OCI-LY7 (cell line): ENCODE measurements at regions not wholly inside any gene's neighbourhood (a gene's known extent, or its start where the extent isn't known, plus 50 kb on each side); places are given as distances from the start of the nearest gene placed in this dataset.

ENCODE experiments used
- BruUV-seq: library from RNA; stranded (reverse); fragments of 400-500 nt; replicated peaks from 2 replicates; lab custom pipeline; 2021; lab: Mats Ljungman, UMichigan
- CTCF ChIA-PET: fragments of 300-600 bp; sonication (Branson Sonifier 250); formaldehyde crosslinking; loops from one replicate; lab custom pipeline; 2022; ENCODE audit warnings: antibody characterized with exemption; ENCODE audit not compliant: unreplicated experiment; lab: Charles Lee
- POLR2A ChIA-PET: fragments of 300-600 bp; sonication (Branson Sonifier 250); formaldehyde crosslinking; loops from one replicate; lab custom pipeline; 2022; ENCODE audit warnings: antibody characterized with exemption; lab: Charles Lee
- DNase-seq: peaks from one replicate; pipeline ENCODE4 v3.0.0-alpha.2; 2015; ENCODE audit warnings: low spot score
- H2AFZ ChIP-seq: fragments of 200-600 bp; sonication (generic), shearing (Covaris generic); 2 replicates; pipeline ENCODE4 v1.6.1; 2014; ENCODE audit warnings: mild to moderate bottlenecking, antibody characterized with exemption, low read length, moderate library complexity
- H3K27ac ChIP-seq: fragments of 200-600 bp; sonication (generic); 2 replicates; pipeline ENCODE4 v1.5.1; 2014; ENCODE audit warnings: mixed run types, low read depth, mild to moderate bottlenecking, moderate library complexity, low read length, inconsistent platforms; ENCODE audit not compliant: poor library complexity, severe bottlenecking
- H3K36me3 ChIP-seq: fragments of 200-600 bp; sonication (generic); 2 replicates; pipeline ENCODE4 v1.6.1; 2014; ENCODE audit warnings: mild to moderate bottlenecking, antibody characterized with exemption, low read length, moderate library complexity, mixed read lengths; ENCODE audit not compliant: insufficient read depth
- H3K4me1 ChIP-seq: fragments of 200-600 bp; sonication (generic); 2 replicates; pipeline ENCODE4 v1.5.1; 2014; ENCODE audit warnings: mild to moderate bottlenecking, low read length; ENCODE audit not compliant: insufficient read depth, poor library complexity, severe bottlenecking
- H3K4me2 ChIP-seq: fragments of 200-600 bp; sonication (generic); 2 replicates; pipeline ENCODE4 v1.6.1; 2014; ENCODE audit warnings: mild to moderate bottlenecking, low read length
- H3K4me3 ChIP-seq: fragments of 200-600 bp; sonication (generic); 2 replicates; pipeline ENCODE4 v1.5.1; 2014; ENCODE audit warnings: mild to moderate bottlenecking, low read depth, low read length; ENCODE audit not compliant: poor library complexity, severe bottlenecking
- H3K79me2 ChIP-seq: fragments of 200-600 bp; sonication (generic); 2 replicates; pipeline ENCODE4 v1.6.1; 2016; ENCODE audit warnings: low read depth, mild to moderate bottlenecking, low read length, moderate library complexity, mixed read lengths; ENCODE audit not compliant: insufficient read depth
- H3K9me2 ChIP-seq: fragments of 200-600 bp; sonication (generic); 2 replicates; pipeline ENCODE4 v1.6.1; 2016; ENCODE audit warnings: mild to moderate bottlenecking, low read length, mixed read lengths; ENCODE audit not compliant: insufficient read depth
- H3K9me3 ChIP-seq: fragments of 200-600 bp; sonication (generic); 2 replicates; pipeline ENCODE4 v1.6.1; 2014; ENCODE audit warnings: mild to moderate bottlenecking, mixed run types, low read length, mixed read lengths
- H4K20me1 ChIP-seq: fragments of 200-600 bp; sonication (generic); 2 replicates; pipeline ENCODE4 v1.6.1; 2014; ENCODE audit warnings: mild to moderate bottlenecking, antibody characterized with exemption, low read length, moderate library complexity, mixed read lengths; ENCODE audit not compliant: insufficient read depth
- CTCF ChIP-seq: fragments of 200-600 bp; sonication (generic); conservative IDR thresholded peaks from 2 replicates; pipeline ENCODE4 v1.5.1; 2014; ENCODE audit warnings: mild to moderate bottlenecking, antibody characterized with exemption, low read length, moderate library complexity, mixed read lengths
- EZH2phosphoT487 ChIP-seq: fragments of 200-600 bp; sonication (generic); IDR thresholded peaks from 2 replicates; pipeline ENCODE4 v1.6.1; 2018; ENCODE audit warnings: low read depth, borderline replicate concordance, mild to moderate bottlenecking, mixed run types, antibody characterized with exemption, low read length, moderate library complexity, mixed read lengths
- intact Hi-C: fragments of 100-400 bp; cut with micrococcal nuclease; formaldehyde crosslinking; loops from one replicate; pipeline ENCODE4 v1.10.0; 2022; ENCODE audit not compliant: unreplicated experiment

- Histone ChIP-seq H3K4me1 (peaks cover 58% of the 10 kb centered on the region), H3K9me2 (no peaks in the 10 kb centered on the region), H3K9me3 (no peaks in the 10 kb centered on the region), H3K79me2 (no peaks in the 10 kb centered on the region), H3K4me3 (no peak overlapping the region), H3K27ac (peak overlapping the region; percentile 92), H3K4me2 (0 out of 2 replicates have a peak overlapping the region, but pooled peaks have one; percentile 57), H4K20me1 (no peaks in the 10 kb centered on the region), H3K36me3 (no peaks in the 10 kb centered on the region), H2AFZ (no peak overlapping the region; the same call in 1 of the 2 replicates)
- POLR2A ChIA-PET: interaction anchor here (0.9 to 1.7 kb wide), 4 partner anchors 10 to 91 kb away, joined by 3 to 5 read pairs (median 3); no protein-coding TSS in a partner anchor
- intact Hi-C loops: loop anchor here (5.0 kb wide), 1 partner anchor 162 kb away; no protein-coding TSS in a partner anchor
- DNase-seq: no peak
- CTCF ChIA-PET: no interaction called here
- BruUV-seq: no TSS peak
- TF ChIP-seq EZH2phosphoT487: no peak
- no peak for TF ChIP-seq CTCF
These were observed 52.5 kb upstream of the SYN3 start for GRCh38 chr22:33110562-33111163.

GRCh38 chr22:33109514-33110430 lies 51.6 kb upstream of the SYN3 start:
- Histone ChIP-seq H3K27ac (no peak overlapping the region), H2AFZ (no peak overlapping the region), H3K36me3 (no peaks in the 10 kb centered on the region), H3K9me3 (no peaks in the 10 kb centered on the region), H3K4me3 (no peak overlapping the region), H3K4me1 (peaks cover 56% of the 10 kb centered on the region), H3K9me2 (no peaks in the 10 kb centered on the region), H4K20me1 (no peaks in the 10 kb centered on the region), H3K79me2 (no peaks in the 10 kb centered on the region), H3K4me2 (0 out of 2 replicates have a peak overlapping the region, but pooled peaks have one; percentile 11)
- intact Hi-C loops: loop anchor here (5.0 kb wide), 1 partner anchor 163 kb away; no protein-coding TSS in a partner anchor
- TF ChIP-seq EZH2phosphoT487 (no peak), CTCF (no peak)
- POLR2A ChIA-PET: no interaction called here
- DNase-seq: no peak
- BruUV-seq: no TSS peak
- CTCF ChIA-PET: no interaction called here
